H9 (cell line): ENCODE measurements at regions not wholly inside any gene's neighbourhood (a gene's known extent, or its start where the extent isn't known, plus 50 kb on each side); places are given as distances from the start of the nearest gene placed in this dataset.

Experiments
- DNase-seq: peaks from one replicate; pipeline ENCODE4 v3.0.0-alpha.2; 2017
- H2AFZ ChIP-seq: one replicate; pipeline ENCODE4 v1.6.1; 2013; ENCODE audit warnings: mild to moderate bottlenecking, low read length, control low read depth, moderate library complexity
- H2AK5ac ChIP-seq: 2 replicates; pipeline ENCODE4 v1.6.1; 2013; ENCODE audit warnings: low read length, control low read depth, mixed read lengths; ENCODE audit not compliant: insufficient read length
- H2BK120ac ChIP-seq: one replicate; pipeline ENCODE4 v1.6.1; 2013; ENCODE audit warnings: low read depth, mild to moderate bottlenecking, low read length, control low read depth, inconsistent platforms; ENCODE audit not compliant: poor library complexity, severe bottlenecking
- H2BK12ac ChIP-seq: 2 replicates; pipeline ENCODE4 v1.6.1; 2013; ENCODE audit warnings: low read length, control low read depth, mixed read lengths, low read depth; ENCODE audit not compliant: insufficient read length
- H2BK15ac ChIP-seq: 2 replicates; pipeline ENCODE4 v1.6.1; 2013; ENCODE audit warnings: low read depth, low read length, control low read depth
- H2BK20ac ChIP-seq: one replicate; pipeline ENCODE4 v1.6.1; 2013; ENCODE audit warnings: low read depth, mild to moderate bottlenecking, low read length, control low read depth, inconsistent platforms; ENCODE audit not compliant: poor library complexity, severe bottlenecking
- H2BK5ac ChIP-seq: 2 replicates; pipeline ENCODE4 v1.6.1; 2013; ENCODE audit warnings: low read length, control low read depth, mixed read lengths; ENCODE audit not compliant: insufficient read length
- H3K14ac ChIP-seq: 2 replicates; pipeline ENCODE4 v1.6.1; 2013; ENCODE audit warnings: low read length, control low read depth; ENCODE audit not compliant: insufficient read depth
- H3K18ac ChIP-seq: 2 replicates; pipeline ENCODE4 v1.6.1; 2013; ENCODE audit warnings: low read depth, mild to moderate bottlenecking, mixed read lengths, low read length, control low read depth; ENCODE audit not compliant: insufficient read length
- H3K23ac ChIP-seq: 2 replicates; pipeline ENCODE4 v1.6.1; 2013; ENCODE audit warnings: low read length, control low read depth, mixed read lengths, low read depth; ENCODE audit not compliant: insufficient read length
- H3K23me2 ChIP-seq: 2 replicates; pipeline ENCODE4 v1.6.1; 2013; ENCODE audit warnings: low read depth, mild to moderate bottlenecking, mixed read lengths, low read length, control low read depth; ENCODE audit not compliant: insufficient read length, poor library complexity, severe bottlenecking
- H3K27ac ChIP-seq: 2 replicates; pipeline ENCODE4 v1.5.1; 2013; ENCODE audit warnings: low read length, control low read depth, mixed read lengths, low read depth; ENCODE audit not compliant: insufficient read length
- H3K27me3 ChIP-seq: 2 replicates; pipeline ENCODE4 v1.6.1; 2013; ENCODE audit warnings: low read length, control low read depth, inconsistent platforms; ENCODE audit not compliant: insufficient read depth
- H3K4ac ChIP-seq: 2 replicates; pipeline ENCODE4 v1.6.1; 2013; ENCODE audit warnings: low read depth, mild to moderate bottlenecking, control low read depth, inconsistent platforms, low read length, moderate library complexity
- H3K4me1 ChIP-seq: 2 replicates; pipeline ENCODE4 v1.6.1; 2013; ENCODE audit warnings: low read length, control low read depth, inconsistent platforms; ENCODE audit not compliant: insufficient read depth
- H3K4me2 ChIP-seq: 2 replicates; pipeline ENCODE4 v1.6.1; 2013; ENCODE audit warnings: low read length, control low read depth, mixed read lengths; ENCODE audit not compliant: insufficient read length, insufficient read depth
- H3K56ac ChIP-seq: 2 replicates; pipeline ENCODE4 v1.6.1; 2013; ENCODE audit warnings: low read depth, mild to moderate bottlenecking, mixed read lengths, low read length, control low read depth; ENCODE audit not compliant: insufficient read length
- H3K79me1 ChIP-seq: 2 replicates; pipeline ENCODE4 v1.6.1; 2013; ENCODE audit warnings: low read depth, mild to moderate bottlenecking, moderate library complexity, low read length, control low read depth, inconsistent platforms; ENCODE audit not compliant: insufficient read depth, poor library complexity, severe bottlenecking
- H3K79me2 ChIP-seq: 2 replicates; pipeline ENCODE4 v1.6.1; 2013; ENCODE audit warnings: low read length, control low read depth, inconsistent platforms; ENCODE audit not compliant: insufficient read depth
- H3K9ac ChIP-seq: 2 replicates; pipeline ENCODE4 v1.6.1; 2013; ENCODE audit warnings: low read length, control low read depth, mixed read lengths; ENCODE audit not compliant: insufficient read length; ENCODE audit errors: extremely low read depth
- H3K9me3 ChIP-seq: one replicate; pipeline ENCODE4 v1.6.1; 2013; ENCODE audit warnings: low read depth, low read length, inconsistent platforms; ENCODE audit not compliant: control insufficient read depth
- H3T11ph ChIP-seq: one replicate; pipeline ENCODE4 v1.6.1; 2013; ENCODE audit warnings: mild to moderate bottlenecking, low read length, control low read depth, inconsistent platforms
- H4K20me1 ChIP-seq: one replicate; pipeline ENCODE4 v1.6.1; 2013; ENCODE audit not compliant: control insufficient read depth, insufficient read length, insufficient read depth
- H4K5ac ChIP-seq: 2 replicates; pipeline ENCODE4 v1.6.1; 2013; ENCODE audit warnings: low read depth, mild to moderate bottlenecking, mixed read lengths, low read length, control low read depth; ENCODE audit not compliant: insufficient read length
- H4K8ac ChIP-seq: replicated peaks from 2 replicates; pipeline ENCODE4 v1.6.1; 2013; ENCODE audit warnings: low read length, control low read depth, mixed read lengths, low read depth; ENCODE audit not compliant: insufficient read length
- H4K91ac ChIP-seq: 2 replicates; pipeline ENCODE4 v1.6.1; 2013; ENCODE audit warnings: low read depth, mild to moderate bottlenecking, moderate library complexity, mixed read lengths, low read length, control low read depth; ENCODE audit not compliant: insufficient read length
- H3K27ac Mint-ChIP-seq, 3 experiments: 2 replicates in 2 of 3; 3 replicates in 1 of 3; pipeline ENCODE4 v1.8.0; 2020 to 2021; ENCODE audit warnings: mixed read lengths in 3 of 3, mild to moderate bottlenecking in 1 of 3, moderate library complexity in 1 of 3
- H3K27me3 Mint-ChIP-seq: 2 replicates; pipeline ENCODE4 v1.8.0; 2021; ENCODE audit warnings: low read depth, mild to moderate bottlenecking, moderate library complexity, mixed read lengths
- H3K36me3 Mint-ChIP-seq, 3 experiments: 2 replicates in 2 of 3; 3 replicates in 1 of 3; pipeline ENCODE4 v1.8.0; 2020 to 2021; ENCODE audit warnings: low read depth in 3 of 3, mixed read lengths in 3 of 3; ENCODE audit not compliant: insufficient read depth in 1 of 3
- H3K4me1 Mint-ChIP-seq, 2 experiments: 2 replicates each; pipeline ENCODE4 v1.8.0; 2020; ENCODE audit warnings: mixed read lengths in 2 of 2
- H3K4me3 Mint-ChIP-seq, 2 experiments: 2 replicates in 1 of 2; 3 replicates in 1 of 2; pipeline ENCODE4 v1.8.0; 2020 to 2021; ENCODE audit warnings: mild to moderate bottlenecking in 2 of 2, mixed read lengths in 2 of 2, moderate library complexity in 1 of 2
- H3K9me3 Mint-ChIP-seq, 2 experiments: 2 replicates in 1 of 2; 3 replicates in 1 of 2; pipeline ENCODE4 v1.8.0; 2020; ENCODE audit warnings: mild to moderate bottlenecking in 2 of 2, mixed read lengths in 2 of 2, moderate library complexity in 1 of 2
- WGBS: extraction: QIAGEN DNeasy Blood & Tissue Kit; methylation state at CpG from one replicate; pipeline ENCODE4 v1.1.7; 2013; ENCODE audit warnings: missing lambda C conversion rate, low lambda C conversion rate, mixed read lengths; ENCODE audit not compliant: insufficient read length; ENCODE audit errors: extremely low coverage; 5-methylcytosine and 5-hydroxymethylcytosine counted together
- TF ChIP-seq, protein P1 (sequence below): fragments of 200-600 bp; sonication (generic); conservative IDR thresholded peaks from 3 replicates; pipeline ENCODE4 v1.8.0; 2021; ENCODE audit warnings: antibody characterized with exemption, mild to moderate bottlenecking

DNA sequence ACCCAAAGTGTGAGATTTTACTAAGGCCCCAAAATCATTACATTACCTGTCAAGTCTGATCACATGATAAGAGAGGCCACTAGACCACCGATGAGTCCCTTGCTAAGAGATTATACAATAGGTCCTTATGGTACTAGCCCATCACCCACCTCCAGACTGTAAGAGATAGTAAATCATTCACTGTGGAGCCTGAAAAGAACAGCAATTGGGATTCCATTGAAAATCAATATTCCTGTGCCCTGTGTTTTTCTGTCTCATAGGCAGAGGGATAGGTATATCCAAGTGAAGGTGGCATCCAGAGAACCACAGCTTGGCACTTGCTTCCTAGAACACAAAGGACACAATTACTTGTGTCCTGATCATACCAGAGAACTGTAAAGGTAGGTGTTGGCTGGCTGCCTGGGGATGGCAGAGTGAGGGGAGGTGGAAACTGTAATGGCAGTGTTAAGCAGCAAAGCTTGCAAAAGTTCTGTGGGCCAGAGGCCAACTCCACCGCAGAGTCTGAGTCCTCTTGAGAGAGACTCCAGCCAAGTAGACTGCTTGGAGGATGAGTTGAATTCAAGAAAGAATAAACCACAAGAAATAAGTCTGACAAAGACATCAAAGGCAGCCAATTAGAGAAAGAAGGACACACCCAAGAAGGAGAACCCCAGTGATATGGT lies 102.0 kb upstream of the PIEZO2 start:
- no CpG with 5 or more reads among the region's 2 CpGs for WGBS
- H3K4ac ChIP-seq: no peak overlapping the region
- no peaks in the 10 kb centered on the region; a peak in 1 of 5 replicates for H3K9me3 Mint-ChIP-seq
- no peaks in the 10 kb centered on the region for H3K79me1 ChIP-seq
- no peak overlapping the region for H4K5ac ChIP-seq
- no peak overlapping the region for H2AFZ ChIP-seq
- no peak overlapping the region for H2BK120ac ChIP-seq
- no peak overlapping the region for H2BK15ac ChIP-seq
- H2BK12ac ChIP-seq: no peak overlapping the region
- no peak overlapping the region for H2BK20ac ChIP-seq
- no peak overlapping the region for H3K18ac ChIP-seq
- no peak overlapping the region for H3K23ac ChIP-seq
- no peak overlapping the region for H3K4me3 Mint-ChIP-seq
- H3K79me2 ChIP-seq: no peaks in the 10 kb centered on the region
- H3K4me1 ChIP-seq: no peaks in the 10 kb centered on the region
- no peak overlapping the region for H3K27ac ChIP-seq
- no peak for DNase-seq
- no peaks in the 10 kb centered on the region for H3K23me2 ChIP-seq
- no peaks in the 10 kb centered on the region for H4K20me1 ChIP-seq
- no peak overlapping the region for H3K14ac ChIP-seq
- TF ChIP-seq, protein P1, sequence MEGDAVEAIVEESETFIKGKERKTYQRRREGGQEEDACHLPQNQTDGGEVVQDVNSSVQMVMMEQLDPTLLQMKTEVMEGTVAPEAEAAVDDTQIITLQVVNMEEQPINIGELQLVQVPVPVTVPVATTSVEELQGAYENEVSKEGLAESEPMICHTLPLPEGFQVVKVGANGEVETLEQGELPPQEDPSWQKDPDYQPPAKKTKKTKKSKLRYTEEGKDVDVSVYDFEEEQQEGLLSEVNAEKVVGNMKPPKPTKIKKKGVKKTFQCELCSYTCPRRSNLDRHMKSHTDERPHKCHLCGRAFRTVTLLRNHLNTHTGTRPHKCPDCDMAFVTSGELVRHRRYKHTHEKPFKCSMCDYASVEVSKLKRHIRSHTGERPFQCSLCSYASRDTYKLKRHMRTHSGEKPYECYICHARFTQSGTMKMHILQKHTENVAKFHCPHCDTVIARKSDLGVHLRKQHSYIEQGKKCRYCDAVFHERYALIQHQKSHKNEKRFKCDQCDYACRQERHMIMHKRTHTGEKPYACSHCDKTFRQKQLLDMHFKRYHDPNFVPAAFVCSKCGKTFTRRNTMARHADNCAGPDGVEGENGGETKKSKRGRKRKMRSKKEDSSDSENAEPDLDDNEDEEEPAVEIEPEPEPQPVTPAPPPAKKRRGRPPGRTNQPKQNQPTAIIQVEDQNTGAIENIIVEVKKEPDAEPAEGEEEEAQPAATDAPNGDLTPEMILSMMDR: no peak
- H2BK5ac ChIP-seq: no peak overlapping the region
- H3K4me1 Mint-ChIP-seq: peaks cover 8 to 11% of the 10 kb centered on the region in 2 experiments
- H4K91ac ChIP-seq: no peak overlapping the region
- H4K8ac ChIP-seq: no peak overlapping the region
- H2AK5ac ChIP-seq: no peak overlapping the region
- H3K27me3 ChIP-seq: no peaks in the 10 kb centered on the region
- no peak overlapping the region for H3K4me2 ChIP-seq
- H3K27ac Mint-ChIP-seq: no peak overlapping the region
- H3K36me3 Mint-ChIP-seq: no peaks in the 10 kb centered on the region
- no peak overlapping the region for H3K9ac ChIP-seq
- no peak overlapping the region for H3T11ph ChIP-seq
- no peaks in the 10 kb centered on the region for H3K27me3 Mint-ChIP-seq
- no peak overlapping the region for H3K56ac ChIP-seq
- no peaks in the 10 kb centered on the region for H3K9me3 ChIP-seq
